Caco-2 (cell line): ENCODE measurements at regions not wholly inside any gene's neighbourhood (a gene's known extent, or its start where the extent isn't known, plus 50 kb on each side); places are given as distances from the start of the nearest gene placed in this dataset.

Source experiments
- BruUV-seq: library from RNA; stranded (reverse); fragments of 400-500 nt; replicated peaks from 2 replicates; lab custom pipeline; 2021; lab: Mats Ljungman, UMichigan
- CTCF ChIA-PET: fragments of 300-600 bp; sonication (Branson Sonifier 250); formaldehyde crosslinking; loops from one replicate; lab custom pipeline; 2022; ENCODE audit warnings: antibody characterized with exemption; lab: Charles Lee
- POLR2A ChIA-PET: fragments of 300-600 bp; sonication (Branson Sonifier 250); formaldehyde crosslinking; loops from one replicate; lab custom pipeline; 2022; ENCODE audit warnings: antibody characterized with exemption; lab: Charles Lee
- DNase-seq, 2 experiments: peaks; one replicate each; pipeline versions ENCODE4 v3.0.0 to v3.0.0-alpha.2; 2020 to 2022
- H3K27me3 ChIP-seq: replicated peaks from 2 replicates; pipeline ENCODE4 v1.6.0; 2011; ENCODE audit warnings: low read length; ENCODE audit not compliant: control insufficient read depth, insufficient read depth
- H3K36me3 ChIP-seq: 2 replicates; pipeline ENCODE4 v1.5.1; 2011; ENCODE audit warnings: low read length; ENCODE audit not compliant: control insufficient read depth, insufficient read depth
- H3K4me1 ChIP-seq: fragments of 250-450 bp; sonication (Bioruptor Pico); 2 replicates; pipeline ENCODE4 v1.5.1; 2020; ENCODE audit warnings: mild to moderate bottlenecking
- H3K4me3 ChIP-seq: 2 replicates; pipeline ENCODE4 v1.5.1; 2011; ENCODE audit warnings: low read depth, mild to moderate bottlenecking, control low read depth, low read length
- H3K9me3 ChIP-seq: fragments of 250-450 bp; sonication (Bioruptor Pico); 2 replicates; pipeline ENCODE4 v1.5.1; 2020; ENCODE audit warnings: mild to moderate bottlenecking, moderate library complexity
- H3K27ac Mint-ChIP-seq: one replicate; pipeline ENCODE4 v1.8.0; 2022; ENCODE audit warnings: mixed read lengths; ENCODE audit not compliant: unreplicated experiment
- H3K27me3 Mint-ChIP-seq: one replicate; pipeline ENCODE4 v1.8.0; 2022; ENCODE audit warnings: mixed read lengths; ENCODE audit not compliant: insufficient read depth, unreplicated experiment
- H3K36me3 Mint-ChIP-seq: one replicate; pipeline ENCODE4 v1.8.0; 2022; ENCODE audit warnings: mild to moderate bottlenecking, mixed read lengths; ENCODE audit not compliant: insufficient read depth, unreplicated experiment
- H3K4me1 Mint-ChIP-seq: one replicate; pipeline ENCODE4 v1.8.0; 2022; ENCODE audit warnings: low read depth, mixed read lengths; ENCODE audit not compliant: unreplicated experiment
- H3K4me3 Mint-ChIP-seq: one replicate; pipeline ENCODE4 v1.8.0; 2022; ENCODE audit warnings: mild to moderate bottlenecking, moderate library complexity, mixed read lengths; ENCODE audit not compliant: unreplicated experiment
- H3K9me3 Mint-ChIP-seq: one replicate; pipeline ENCODE4 v1.8.0; 2022; ENCODE audit warnings: mixed read lengths; ENCODE audit not compliant: unreplicated experiment
- CTCF ChIP-seq, 2 experiments: fragments of 200-600 bp in 1 of 2; IDR thresholded peaks; 1 replicate in 1 of 2; 2 replicates in 1 of 2; pipeline versions ENCODE4 v1.5.1 to v1.8.0; 2011 to 2022; ENCODE audit warnings: antibody characterized with exemption in 1 of 2, control low read depth in 1 of 2, inconsistent platforms in 1 of 2, low read depth in 1 of 2, low read length in 1 of 2, mild to moderate bottlenecking in 1 of 2, moderate library complexity in 1 of 2; ENCODE audit not compliant: insufficient read depth in 1 of 2, severe bottlenecking in 1 of 2, unreplicated experiment in 1 of 2
- intact Hi-C: fragments of 100-400 bp; cut with micrococcal nuclease; formaldehyde crosslinking; loops from one replicate; pipeline ENCODE4 v1.10.0; 2022; ENCODE audit not compliant: unreplicated experiment

- TF ChIP-seq CTCF (IDR thresholded peaks at IDR 0.05; ENCODE audit: insufficient read depth in 1 of 2, low read depth in 1 of 2, low read length in 1 of 2, severe bottlenecking in 1 of 2, unreplicated experiment in 1 of 2) = no peak
- intact Hi-C loops = no loop called here
- no TSS peak for BruUV-seq
- Histone ChIP-seq H3K9me3 (0 out of 2 replicates have a peak, but pooled peaks cover 3% of the 10 kb centered on the region), H3K27me3 (no peaks in the 10 kb centered on the region), H3K4me3 (no peak overlapping the region), H3K36me3 (no peaks in the 10 kb centered on the region), H3K4me1 (no peaks in the 10 kb centered on the region)
- ChIA-PET CTCF (no interaction called here), POLR2A (no interaction called here)
- Mint-ChIP-seq H3K27me3 (no peaks in the 10 kb centered on the region), H3K36me3 (no peaks in the 10 kb centered on the region), H3K9me3 (no peaks in the 10 kb centered on the region), H3K4me3 (no peak overlapping the region), H3K4me1 (no peaks in the 10 kb centered on the region), H3K27ac (no peak overlapping the region)
- DNase-seq = no peak
These were observed 91.5 kb upstream of the CMC1 start for GRCh38 chr3:28149960-28150359.

GRCh38 chr3:28150465-28151206, 90.8 kb upstream of the CMC1 start:
- ChIA-PET POLR2A (no interaction called here), CTCF (no interaction called here)
- no peak overlapping the region for H3K27ac Mint-ChIP-seq
- H3K4me3 Mint-ChIP-seq = no peak overlapping the region
- intact Hi-C loops = no loop called here
- H3K36me3 Mint-ChIP-seq = no peaks in the 10 kb centered on the region
- H3K4me1 ChIP-seq = no peaks in the 10 kb centered on the region
- H3K27me3 ChIP-seq = no peaks in the 10 kb centered on the region
- 0 out of 2 replicates have a peak, but pooled peaks cover 3% of the 10 kb centered on the region for H3K9me3 ChIP-seq
- no peaks in the 10 kb centered on the region for H3K36me3 ChIP-seq
- BruUV-seq = no TSS peak
- no peaks in the 10 kb centered on the region for H3K9me3 Mint-ChIP-seq
- H3K4me3 ChIP-seq = no peak overlapping the region
- DNase-seq = no peak
- H3K27me3 Mint-ChIP-seq = no peaks in the 10 kb centered on the region
- no peaks in the 10 kb centered on the region for H3K4me1 Mint-ChIP-seq
- TF ChIP-seq CTCF (IDR thresholded peaks at IDR 0.05; ENCODE audit: insufficient read depth in 1 of 2, low read depth in 1 of 2, low read length in 1 of 2, severe bottlenecking in 1 of 2, unreplicated experiment in 1 of 2) = no peak

- DNase-seq = no peak
- no peak for TF ChIP-seq CTCF (IDR thresholded peaks at IDR 0.05; ENCODE audit: insufficient read depth in 1 of 2, low read depth in 1 of 2, low read length in 1 of 2, severe bottlenecking in 1 of 2, unreplicated experiment in 1 of 2)
- Mint-ChIP-seq H3K27ac (no peak overlapping the region), H3K9me3 (no peaks in the 10 kb centered on the region), H3K4me1 (no peaks in the 10 kb centered on the region), H3K36me3 (no peaks in the 10 kb centered on the region), H3K4me3 (no peak overlapping the region), H3K27me3 (no peaks in the 10 kb centered on the region)
- Histone ChIP-seq H3K4me1 (no peaks in the 10 kb centered on the region), H3K9me3 (0 out of 2 replicates have a peak, but pooled peaks cover 3% of the 10 kb centered on the region), H3K36me3 (no peaks in the 10 kb centered on the region), H3K4me3 (no peak overlapping the region), H3K27me3 (no peaks in the 10 kb centered on the region)
- ChIA-PET POLR2A (no interaction called here), CTCF (no interaction called here)
- no TSS peak for BruUV-seq
- intact Hi-C loops = no loop called here
These were observed 90.2 kb upstream of the CMC1 start for GRCh38 chr3:28151207-28151550.
